Body of pancreas (tissue), 4 donors: ENCODE measurements at regions not wholly inside any gene's neighbourhood (a gene's known extent, or its start where the extent isn't known, plus 50 kb on each side); places are given as distances from the start of the nearest gene placed in this dataset.

Experiments
- ATAC-seq: fragments of 150-250 bp; one replicate; pipeline ENCODE4 v1.9.1; 2016
- DNase-seq, 4 donors: peaks; one replicate each; pipeline ENCODE4 v3.0.0-alpha.2; 2019
- H3K27ac ChIP-seq, 4 donors: fragments of 200-600 bp; sonication (generic); 1 replicate in 3 of 4; 2 replicates in 1 of 4; pipeline versions ENCODE4 v1.5.1 to v1.6.1; 2016 to 2019; ENCODE audit warnings: mild to moderate bottlenecking in 1 of 4, mixed read lengths in 1 of 4, moderate library complexity in 1 of 4
- H3K27me3 ChIP-seq, 2 donors: fragments of 200-600 bp; sonication (generic); one replicate each; pipeline ENCODE4 v1.6.0; 2016; ENCODE audit warnings: mild to moderate bottlenecking in 1 of 2
- H3K36me3 ChIP-seq, 2 donors: fragments of 200-600 bp; sonication (generic); replicated peaks in 1 of 2; 2 replicates each; pipeline ENCODE4 v1.5.1; 2016; ENCODE audit warnings: low read depth in 2 of 2; ENCODE audit not compliant: insufficient read depth in 1 of 2
- H3K4me1 ChIP-seq: fragments of 200-600 bp; sonication (generic); one replicate; pipeline ENCODE4 v1.6.0; 2016
- H3K4me3 ChIP-seq, 2 donors: fragments of 200-600 bp; sonication (generic); 1 replicate in 1 of 2; 2 replicates in 1 of 2; pipeline ENCODE4 v1.5.1; 2016 to 2019
- H3K9me3 ChIP-seq, 3 donors: fragments of 200-600 bp; sonication (generic); 1 replicate in 2 of 3; 2 replicates in 1 of 3; pipeline ENCODE4 v1.5.1; 2016
- CTCF ChIP-seq, 7 experiments: fragments of 450-650 bp in 4 of 7; fragments of 200-600 bp in 3 of 7; sonication (generic) in 3 of 7; IDR thresholded peaks; one replicate each; pipeline ENCODE4 v1.5.1; 2016 to 2019; ENCODE audit warnings: antibody characterized with exemption in 7 of 7
- POLR2A ChIP-seq, 3 donors: fragments of 450-650 bp; IDR thresholded peaks; one replicate each; pipeline ENCODE4 v1.6.1; 2016; ENCODE audit warnings: antibody characterized with exemption in 3 of 3, mild to moderate bottlenecking in 2 of 3
- WGBS, 2 donors: methylation state at CpG; one replicate each; pipeline ENCODE4 v1.1.5; 2017; 5-methylcytosine and 5-hydroxymethylcytosine counted together
- intact Hi-C: fragments of 100-400 bp; cut with DNase I; formaldehyde crosslinking; loops from one replicate; pipeline ENCODE4 v1.15.1; 2023

GRCh38 chr11:109205312-109205711 lies 216.7 kb upstream of the C11orf87 start:
- no peak overlapping the region for H3K27ac ChIP-seq
- no peak overlapping the region for H3K4me3 ChIP-seq
- no peaks in the 10 kb centered on the region for H3K4me1 ChIP-seq
- no peak for ATAC-seq
- no peak for DNase-seq
- no peaks in the 10 kb centered on the region for H3K27me3 ChIP-seq
- 73 to 75% methylated on average over 1 of the region's 1 CpG for WGBS, 2 donors
- intact Hi-C loops, result no loop called here
- H3K9me3 ChIP-seq, result no peaks in the 10 kb centered on the region
- TF ChIP-seq POLR2A (IDR thresholded peaks at IDR 0.05) (no peak), CTCF (IDR thresholded peaks at IDR 0.05) (no peak)
- H3K36me3 ChIP-seq, result no peaks in the 10 kb centered on the region

- Histone ChIP-seq H3K27me3 (no peaks in the 10 kb centered on the region), H3K4me3 (no peak overlapping the region), H3K27ac (no peak overlapping the region), H3K9me3 (no peaks in the 10 kb centered on the region), H3K36me3 (no peaks in the 10 kb centered on the region), H3K4me1 (no peaks in the 10 kb centered on the region)
- TF ChIP-seq POLR2A (IDR thresholded peaks at IDR 0.05), result no peak
- intact Hi-C loops, result no loop called here
- DNase-seq (no peak), ATAC-seq (no peak)
- WGBS, 2 donors, result 22 to 40% methylated on average over 2 of the region's 2 CpGs
These were observed 213.9 kb upstream of the C11orf87 start for GRCh38 chr11:109208121-109208520.

GRCh38 chr11:109209572-109209971 lies 212.4 kb upstream of the C11orf87 start:
- H3K27ac ChIP-seq, result no peak overlapping the region
- H3K4me1 ChIP-seq, result no peaks in the 10 kb centered on the region
- intact Hi-C loops, result no loop called here
- DNase-seq, result no peak
- H3K4me3 ChIP-seq, result no peak overlapping the region
- 67% methylated on average over 3 of the region's 3 CpGs for WGBS, 2 donors
- no peaks in the 10 kb centered on the region for H3K9me3 ChIP-seq
- no peaks in the 10 kb centered on the region for H3K27me3 ChIP-seq
- no peak for ATAC-seq
- H3K36me3 ChIP-seq, result no peaks in the 10 kb centered on the region
- no peak for TF ChIP-seq CTCF (IDR thresholded peaks at IDR 0.05)
- no peak for TF ChIP-seq POLR2A (IDR thresholded peaks at IDR 0.05)

- no peak for TF ChIP-seq POLR2A (IDR thresholded peaks at IDR 0.05)
- no peak for TF ChIP-seq CTCF (IDR thresholded peaks at IDR 0.05)
- Histone ChIP-seq H3K36me3 (no peaks in the 10 kb centered on the region), H3K27ac (no peak overlapping the region), H3K4me1 (no peaks in the 10 kb centered on the region), H3K4me3 (no peak overlapping the region), H3K9me3 (no peaks in the 10 kb centered on the region), H3K27me3 (no peaks in the 10 kb centered on the region)
- WGBS, 2 donors, result 60 to 71% methylated on average over 5 of the region's 5 CpGs
- intact Hi-C loops, result no loop called here
- DNase-seq (no peak), ATAC-seq (no peak)
These were observed 200.8 kb upstream of the C11orf87 start for GRCh38 chr11:109221190-109221589.

GRCh38 chr11:109222761-109223160 lies 199.2 kb upstream of the C11orf87 start:
- intact Hi-C loops, result no loop called here
- WGBS, 2 donors, result 74 to 79% methylated on average over 2 of the region's 2 CpGs
- DNase-seq, result no peak

More at GRCh38 chr11:109222761-109223160, 199.2 kb upstream of the C11orf87 start:
- no peaks in the 10 kb centered on the region for H3K9me3 ChIP-seq
- TF ChIP-seq POLR2A (IDR thresholded peaks at IDR 0.05) (no peak), CTCF (IDR thresholded peaks at IDR 0.05) (no peak)
- H3K36me3 ChIP-seq, result no peaks in the 10 kb centered on the region
- no peak overlapping the region for H3K4me3 ChIP-seq
- H3K4me1 ChIP-seq, result no peaks in the 10 kb centered on the region
- no peak overlapping the region for H3K27ac ChIP-seq
- no peaks in the 10 kb centered on the region for H3K27me3 ChIP-seq
- no peak for ATAC-seq
